ENCODE measurements at regions not wholly inside any gene's neighbourhood (a gene's known extent, or its start where the extent isn't known, plus 50 kb on each side); places are given as distances from the start of the nearest gene placed in this dataset.

GRCh38 chr13:108560093-108560492, 69.3 kb upstream of the MYO16 start:
- TF ChIP-seq EZH2 (optimal IDR thresholded peaks at IDR 0.05; ENCODE audit: low read depth, low read length) (no peak), EZH2phosphoT487 (IDR thresholded peaks at IDR 0.05; ENCODE audit: low read length) (no peak), CTCF (IDR thresholded peaks at IDR 0.05; ENCODE audit: low read length) (no peak)
- no peak overlapping the region for H3K9ac ChIP-seq (ENCODE audit: low read length)
- no peaks in the 10 kb centered on the region for H3K4me1 ChIP-seq (ENCODE audit: low read length)
- no peaks in the 10 kb centered on the region for H3K9me2 ChIP-seq (replicated peaks; ENCODE audit: insufficient read depth, low read length)
- H4K20me1 ChIP-seq (ENCODE audit: insufficient read depth, low read length) = no peaks in the 10 kb centered on the region
- H3K4me3 ChIP-seq (ENCODE audit: low read length) = no peak overlapping the region
- H3K4me2 ChIP-seq (ENCODE audit: low read depth, low read length) = no peak overlapping the region
- H3K79me2 ChIP-seq (ENCODE audit: low read length) = no peaks in the 10 kb centered on the region
- H2AFZ ChIP-seq (ENCODE audit: low read length) = no peak overlapping the region
- no peak for DNase-seq
- no peak overlapping the region for H3K27ac ChIP-seq (ENCODE audit: low read length)
- no peaks in the 10 kb centered on the region for H3F3A ChIP-seq (ENCODE audit: insufficient read depth, low read length)
- H3K36me3 ChIP-seq (replicated peaks; ENCODE audit: insufficient read depth, low read length) = no peaks in the 10 kb centered on the region
- H3K27me3 ChIP-seq (replicated peaks; ENCODE audit: insufficient read depth, low read length) = no peaks in the 10 kb centered on the region
- no peaks in the 10 kb centered on the region for H3K9me3 ChIP-seq (replicated peaks; ENCODE audit: insufficient read depth, low read length)

DNA sequence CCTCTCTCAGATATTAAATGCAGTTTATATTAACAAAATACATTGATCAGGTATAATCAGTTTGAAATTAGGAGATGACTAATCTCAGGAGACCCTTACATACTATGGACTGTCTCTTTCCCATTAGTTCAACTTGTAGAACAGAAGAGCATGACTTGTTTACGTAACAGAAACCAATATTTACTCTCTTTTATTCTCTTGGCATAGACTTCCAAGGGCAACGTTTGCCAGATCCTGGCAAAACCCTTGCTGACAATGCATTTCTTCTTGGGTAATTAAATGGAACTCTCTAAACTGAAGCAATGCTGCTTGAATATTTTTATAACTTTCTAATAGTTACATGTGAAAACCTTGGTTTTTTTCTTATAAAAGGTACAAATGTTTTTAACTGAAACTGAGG, 68.3 kb upstream of the MYO16 start:
- H3K27ac ChIP-seq (ENCODE audit: low read length) = no peak overlapping the region
- no peaks in the 10 kb centered on the region for H3K9me3 ChIP-seq (replicated peaks; ENCODE audit: insufficient read depth, low read length)
- H3K36me3 ChIP-seq (replicated peaks; ENCODE audit: insufficient read depth, low read length) = no peaks in the 10 kb centered on the region
- no peak overlapping the region for H2AFZ ChIP-seq (ENCODE audit: low read length)
- no peak for TF ChIP-seq EZH2 (optimal IDR thresholded peaks at IDR 0.05; ENCODE audit: low read depth, low read length)
- TF ChIP-seq EZH2phosphoT487 (IDR thresholded peaks at IDR 0.05; ENCODE audit: low read length) = no peak
- no peak for TF ChIP-seq CTCF (IDR thresholded peaks at IDR 0.05; ENCODE audit: low read length)
- H3K79me2 ChIP-seq (ENCODE audit: low read length) = no peaks in the 10 kb centered on the region
- H3K4me1 ChIP-seq (ENCODE audit: low read length) = no peaks in the 10 kb centered on the region
- H3K9me2 ChIP-seq (replicated peaks; ENCODE audit: insufficient read depth, low read length) = no peaks in the 10 kb centered on the region
- no peaks in the 10 kb centered on the region for H4K20me1 ChIP-seq (ENCODE audit: insufficient read depth, low read length)
- H3K4me2 ChIP-seq (ENCODE audit: low read depth, low read length) = no peak overlapping the region
- no peak for DNase-seq
- H3K27me3 ChIP-seq (replicated peaks; ENCODE audit: insufficient read depth, low read length) = no peaks in the 10 kb centered on the region
- no peaks in the 10 kb centered on the region for H3F3A ChIP-seq (ENCODE audit: insufficient read depth, low read length)
- H3K4me3 ChIP-seq (ENCODE audit: low read length) = no peak overlapping the region
- no peak overlapping the region for H3K9ac ChIP-seq (ENCODE audit: low read length)

- Histone ChIP-seq H3K4me1 (ENCODE audit: low read length) (no peaks in the 10 kb centered on the region), H3K9me3 (replicated peaks; ENCODE audit: insufficient read depth, low read length) (no peaks in the 10 kb centered on the region), H2AFZ (ENCODE audit: low read length) (no peak overlapping the region), H3K9me2 (replicated peaks; ENCODE audit: insufficient read depth, low read length) (no peaks in the 10 kb centered on the region), H3K79me2 (ENCODE audit: low read length) (no peaks in the 10 kb centered on the region), H3K36me3 (replicated peaks; ENCODE audit: insufficient read depth, low read length) (no peaks in the 10 kb centered on the region), H3K27me3 (replicated peaks; ENCODE audit: insufficient read depth, low read length) (no peaks in the 10 kb centered on the region), H3K4me3 (ENCODE audit: low read length) (no peak overlapping the region), H3F3A (ENCODE audit: insufficient read depth, low read length) (no peaks in the 10 kb centered on the region), H3K4me2 (ENCODE audit: low read depth, low read length) (no peak overlapping the region), H3K27ac (ENCODE audit: low read length) (no peak overlapping the region), H3K9ac (ENCODE audit: low read length) (no peak overlapping the region), H4K20me1 (ENCODE audit: insufficient read depth, low read length) (no peaks in the 10 kb centered on the region)
- DNase-seq = no peak
- TF ChIP-seq CTCF (IDR thresholded peaks at IDR 0.05; ENCODE audit: low read length) (no peak), EZH2 (optimal IDR thresholded peaks at IDR 0.05; ENCODE audit: low read depth, low read length) (no peak), EZH2phosphoT487 (IDR thresholded peaks at IDR 0.05; ENCODE audit: low read length) (no peak)
Observed at GRCh38 chr13:108566413-108567170, 62.8 kb upstream of the MYO16 start.

Data from MM.1S (cell line).